ENCODE measurements at regions not wholly inside any gene's neighbourhood (a gene's known extent, or its start where the extent isn't known, plus 50 kb on each side); places are given as distances from the start of the nearest gene placed in this dataset.

GRCh38 chr14:50020799-50021198 is 95.6 kb downstream of the VCPKMT start:
- no peak overlapping the region for H3K4me3 ChIP-seq (ENCODE audit: control extremely low read depth in 1 of 5, extremely low read depth in 1 of 5, insufficient read depth in 1 of 5, low read depth in 2 of 5, low read length in 4 of 5)
- no peak overlapping the region for H3K9ac ChIP-seq (ENCODE audit: low read length)
- Mint-ChIP-seq H3K9me3 (ENCODE audit: insufficient read depth) (no peaks in the 10 kb centered on the region), H3K27ac (peak overlapping the region; percentile 5), H3K27me3 (no peaks in the 10 kb centered on the region), H3K4me3 (no peak overlapping the region), H3K4me1 (peaks cover 23% of the 10 kb centered on the region)
- DNase-seq, result no peak
- H3K4me2 ChIP-seq (replicated peaks; ENCODE audit: low read depth, low read length, poor library complexity, severe bottlenecking), result peak overlapping the region; percentile 32
- TF ChIP-seq CTCF (IDR thresholded peaks at IDR 0.05), result no peak
- no peak for TF ChIP-seq EZH2 (IDR thresholded peaks at IDR 0.05; ENCODE audit: borderline replicate concordance, insufficient read depth, low read depth, low read length, poor library complexity, severe bottlenecking)
- no peak overlapping the region for H2AFZ ChIP-seq (ENCODE audit: insufficient read depth, low read depth, low read length, poor library complexity, severe bottlenecking)
- no peak for ATAC-seq (ENCODE audit: low read depth)
- no peaks in the 10 kb centered on the region for H3K79me2 ChIP-seq (ENCODE audit: control insufficient read depth, insufficient read depth, low read length)
- peaks cover 5 to 16% (median 13%) of the 10 kb centered on the region in 3 donors for H3K9me3 ChIP-seq (ENCODE audit: control extremely low read depth in 1 of 3, control insufficient read depth in 2 of 3, insufficient read depth in 1 of 3, low read length in 2 of 3)
- no peaks in the 10 kb centered on the region for H3K27me3 ChIP-seq (replicated peaks in 1 of 4; ENCODE audit: control extremely low read depth in 1 of 4, control insufficient read depth in 3 of 4, insufficient read depth in 4 of 4, low read length in 3 of 4)
- intact Hi-C loops (cut with micrococcal nuclease), result no loop called here
- no peaks in the 10 kb centered on the region for H4K20me1 ChIP-seq (ENCODE audit: control insufficient read depth, insufficient read depth, low read length, poor library complexity, severe bottlenecking)
- H3K4me1 ChIP-seq (ENCODE audit: control insufficient read depth in 2 of 2, insufficient read depth in 2 of 2, low read length in 2 of 2), result peaks cover 9 to 10% of the 10 kb centered on the region in 2 donors
- H3K36me3 ChIP-seq (replicated peaks in 1 of 2; ENCODE audit: control extremely low read depth in 1 of 2, control insufficient read depth in 1 of 2, extremely low read depth in 1 of 2, insufficient read depth in 2 of 2, low read length in 1 of 2), result peaks cover 2 to 9% of the 10 kb centered on the region in 2 experiments
- no peak overlapping the region for H3K27ac ChIP-seq (ENCODE audit: low read length in 2 of 2)
- ChIA-PET CTCF (interaction anchor here (1.0 kb wide), 1 partner anchor 17 kb away, joined by 4 read pairs; no protein-coding TSS in a partner anchor), POLR2A (no interaction called here)

GRCh38 chr14:50021261-50022031 is 94.9 kb downstream of the VCPKMT start:
- Histone ChIP-seq H3K4me3 (ENCODE audit: control extremely low read depth in 1 of 5, extremely low read depth in 1 of 5, insufficient read depth in 1 of 5, low read depth in 2 of 5, low read length in 4 of 5) (no peak overlapping the region), H3K27me3 (replicated peaks in 1 of 4; ENCODE audit: control extremely low read depth in 1 of 4, control insufficient read depth in 3 of 4, insufficient read depth in 4 of 4, low read length in 3 of 4) (no peaks in the 10 kb centered on the region), H3K27ac (ENCODE audit: low read length in 2 of 2) (no peak overlapping the region), H3K4me2 (replicated peaks; ENCODE audit: low read depth, low read length, poor library complexity, severe bottlenecking) (peak overlapping the region; percentile 32), H2AFZ (ENCODE audit: insufficient read depth, low read depth, low read length, poor library complexity, severe bottlenecking) (no peak overlapping the region), H3K36me3 (replicated peaks in 1 of 2; ENCODE audit: control extremely low read depth in 1 of 2, control insufficient read depth in 1 of 2, extremely low read depth in 1 of 2, insufficient read depth in 2 of 2, low read length in 1 of 2) (peaks cover 2 to 10% of the 10 kb centered on the region in 2 experiments), H3K4me1 (ENCODE audit: control insufficient read depth in 2 of 2, insufficient read depth in 2 of 2, low read length in 2 of 2) (peaks cover 9 to 10% of the 10 kb centered on the region in 2 donors), H3K9me3 (ENCODE audit: control extremely low read depth in 1 of 3, control insufficient read depth in 2 of 3, insufficient read depth in 1 of 3, low read length in 2 of 3) (peaks cover 5 to 20% (median 14%) of the 10 kb centered on the region in 3 donors), H4K20me1 (ENCODE audit: control insufficient read depth, insufficient read depth, low read length, poor library complexity, severe bottlenecking) (no peaks in the 10 kb centered on the region), H3K9ac (ENCODE audit: low read length) (no peak overlapping the region), H3K79me2 (ENCODE audit: control insufficient read depth, insufficient read depth, low read length) (no peaks in the 10 kb centered on the region)
- Mint-ChIP-seq H3K4me1 (peaks cover 21% of the 10 kb centered on the region), H3K27ac (peak overlapping the region; percentile 5), H3K9me3 (ENCODE audit: insufficient read depth) (no peaks in the 10 kb centered on the region), H3K27me3 (no peaks in the 10 kb centered on the region), H3K4me3 (peak overlapping the region; percentile 40)
- DNase-seq (no peak), ATAC-seq (ENCODE audit: low read depth) (no peak)
- ChIA-PET POLR2A (no interaction called here), CTCF (interaction anchor here (0.5 to 1.0 kb wide), 4 partner anchors 11 to 83 kb away, joined by 3 to 4 read pairs (median 4); no protein-coding TSS in a partner anchor)
- intact Hi-C loops (cut with micrococcal nuclease), result no loop called here
- 74% methylated on average over 5 of the region's 5 CpGs for WGBS (ENCODE audit: insufficient coverage)
- TF ChIP-seq CTCF (IDR thresholded peaks at IDR 0.05) (no peak), EZH2 (IDR thresholded peaks at IDR 0.05; ENCODE audit: borderline replicate concordance, insufficient read depth, low read depth, low read length, poor library complexity, severe bottlenecking) (no peak)
